PC-3 (cell line): ENCODE measurements at regions not wholly inside any gene's neighbourhood (a gene's known extent, or its start where the extent isn't known, plus 50 kb on each side); places are given as distances from the start of the nearest gene placed in this dataset.
"Not testable (repeated sequence)": the region's sequence is repeated elsewhere in the genome, so short reads cannot be mapped to it uniquely, and the experiment has no call there.

ENCODE experiments used
- ATAC-seq: fragments of 200-7000 bp; cut with Tn5 transposase; 2 replicates; pipeline ENCODE4 v1.9.1; 2020; ENCODE audit warnings: mild to moderate bottlenecking, moderate library complexity
- BruUV-seq: library from RNA; stranded (reverse); fragments of 400-500 nt; replicated peaks from 2 replicates; lab custom pipeline; 2021; lab: Mats Ljungman, UMichigan
- CTCF ChIA-PET: fragments of 300-600 bp; sonication (Branson Sonifier 250); formaldehyde crosslinking; loops from one replicate; lab custom pipeline; 2022; ENCODE audit warnings: antibody characterized with exemption; lab: Charles Lee
- POLR2A ChIA-PET: fragments of 300-600 bp; sonication (Branson Sonifier 250); formaldehyde crosslinking; loops from one replicate; lab custom pipeline; 2022; ENCODE audit warnings: antibody characterized with exemption; ENCODE audit not compliant: unreplicated experiment; lab: Charles Lee
- DNase-seq: peaks from one replicate; pipeline ENCODE4 v3.0.0-alpha.2; 2015
- H2AFZ ChIP-seq: fragments of 300-600 bp; sonication (generic); 2 replicates; pipeline ENCODE4 v1.6.0; 2016; ENCODE audit warnings: antibody characterized with exemption, low read length
- H3F3A ChIP-seq: fragments of 300-600 bp; sonication (generic); one replicate; pipeline ENCODE4 v1.6.0; 2017; ENCODE audit warnings: antibody characterized with exemption, low read length, control low read depth, mild to moderate bottlenecking; ENCODE audit not compliant: unreplicated experiment
- H3K27ac ChIP-seq: fragments of 300-600 bp; sonication (generic); 2 replicates; pipeline ENCODE4 v1.5.1; 2016; ENCODE audit warnings: mild to moderate bottlenecking, low read length
- H3K27me3 ChIP-seq: fragments of 300-600 bp; sonication (generic); 2 replicates; pipeline ENCODE4 v1.6.1; 2016; ENCODE audit warnings: low read length, mixed read lengths
- H3K36me3 ChIP-seq: fragments of 300-600 bp; sonication (generic); 2 replicates; pipeline ENCODE4 v1.6.1; 2016; ENCODE audit warnings: low read depth, mixed run types, low read length, mixed read lengths
- H3K4me1 ChIP-seq: fragments of 300-600 bp; sonication (generic); 2 replicates; pipeline ENCODE4 v1.5.1; 2016; ENCODE audit warnings: low read length; ENCODE audit not compliant: insufficient read depth
- H3K4me2 ChIP-seq: fragments of 300-600 bp; sonication (generic); 2 replicates; pipeline ENCODE4 v1.6.0; 2016; ENCODE audit warnings: low read length
- H3K4me3 ChIP-seq: fragments of 300-600 bp; sonication (generic); 2 replicates; pipeline ENCODE4 v1.5.1; 2016; ENCODE audit warnings: mild to moderate bottlenecking, low read length, mixed read lengths
- H3K79me2 ChIP-seq: fragments of 300-600 bp; sonication (generic); 2 replicates; pipeline ENCODE4 v1.6.1; 2017; ENCODE audit warnings: low read length, mixed read lengths
- H3K9ac ChIP-seq: fragments of 300-600 bp; sonication (generic); 2 replicates; pipeline ENCODE4 v1.6.0; 2016; ENCODE audit warnings: mild to moderate bottlenecking, low read length
- H3K9me2 ChIP-seq: fragments of 300-600 bp; sonication (generic); replicated peaks from 2 replicates; pipeline ENCODE4 v1.6.1; 2016; ENCODE audit warnings: mixed run types, low read length, mixed read lengths
- H3K9me3 ChIP-seq: fragments of 300-600 bp; sonication (generic); 2 replicates; pipeline ENCODE4 v1.6.1; 2016; ENCODE audit warnings: low read length, mixed read lengths
- H4K20me1 ChIP-seq: fragments of 300-600 bp; sonication (generic); 2 replicates; pipeline ENCODE4 v1.6.1; 2016; ENCODE audit warnings: low read length, mixed read lengths
- CTCF ChIP-seq: fragments of 300-600 bp; sonication (generic); conservative IDR thresholded peaks from 2 replicates; pipeline ENCODE4 v1.5.1; 2017; ENCODE audit warnings: antibody characterized with exemption, low read depth, mild to moderate bottlenecking, low read length
- EZH2 ChIP-seq: fragments of 300-600 bp; sonication (generic); IDR thresholded peaks from one replicate; pipeline ENCODE4 v1.6.1; 2017; ENCODE audit warnings: antibody characterized with exemption, mild to moderate bottlenecking, low read length; ENCODE audit not compliant: unreplicated experiment
- EZH2phosphoT487 ChIP-seq: fragments of 300-600 bp; sonication (generic); IDR thresholded peaks from 2 replicates; pipeline ENCODE4 v1.6.1; 2018; ENCODE audit warnings: mild to moderate bottlenecking, antibody characterized with exemption, low read length, borderline replicate concordance
- intact Hi-C: fragments of 100-400 bp; cut with micrococcal nuclease; formaldehyde crosslinking; loops from 2 replicates; pipeline ENCODE4 v1.9.0; 2023

GRCh38 chr2:38243186-38243880, 133.7 kb downstream of the ATL2 start:
- Histone ChIP-seq H3K4me1 (no peaks in the 10 kb centered on the region), H3K9me2 (no peaks in the 10 kb centered on the region), H4K20me1 (no peaks in the 10 kb centered on the region), H3F3A (no peaks in the 10 kb centered on the region), H3K9ac (no peak overlapping the region), H3K4me2 (no peak overlapping the region), H2AFZ (no peak overlapping the region), H3K79me2 (no peaks in the 10 kb centered on the region), H3K9me3 (no peaks in the 10 kb centered on the region), H3K27me3 (no peaks in the 10 kb centered on the region), H3K36me3 (no peaks in the 10 kb centered on the region), H3K4me3 (no peak overlapping the region), H3K27ac (no peak overlapping the region)
- POLR2A ChIA-PET: no interaction called here
- intact Hi-C loops: no loop called here
- ATAC-seq: no peak
- DNase-seq: no peak
- CTCF ChIA-PET: no interaction called here
- BruUV-seq: no TSS peak
- TF ChIP-seq EZH2: no peak
- no peak for TF ChIP-seq CTCF
- TF ChIP-seq EZH2phosphoT487: no peak

- Histone ChIP-seq H3F3A (no peaks in the 10 kb centered on the region), H3K36me3 (no peaks in the 10 kb centered on the region), H3K4me1 (no peaks in the 10 kb centered on the region), H3K27ac (no peak overlapping the region), H3K9me3 (no peaks in the 10 kb centered on the region), H3K9me2 (no peaks in the 10 kb centered on the region), H3K27me3 (no peaks in the 10 kb centered on the region), H4K20me1 (no peaks in the 10 kb centered on the region), H3K79me2 (no peaks in the 10 kb centered on the region), H3K4me2 (no peak overlapping the region), H3K4me3 (no peak overlapping the region), H3K9ac (no peak overlapping the region), H2AFZ (no peak overlapping the region)
- DNase-seq (no peak), ATAC-seq (no peak)
- ChIA-PET POLR2A (no interaction called here), CTCF (no interaction called here)
- intact Hi-C loops: no loop called here
- no peak for TF ChIP-seq EZH2phosphoT487
- TF ChIP-seq CTCF: no peak
- no peak for TF ChIP-seq EZH2
- no TSS peak for BruUV-seq
Measured at GRCh38 chr2:38239452-38239851, 137.6 kb downstream of the ATL2 start.

GRCh38 chr2:38238705-38239104, 138.4 kb downstream of the ATL2 start:
- H3K79me2 ChIP-seq, CTCF ChIA-PET, H3K9me2 ChIP-seq, ATAC-seq, H3F3A ChIP-seq, intact Hi-C loops, H3K27ac ChIP-seq, H3K4me3 ChIP-seq, H3K9ac ChIP-seq, H3K27me3 ChIP-seq, H3K9me3 ChIP-seq, DNase-seq, H2AFZ ChIP-seq, POLR2A ChIA-PET, H3K4me1 ChIP-seq, BruUV-seq, H3K4me2 ChIP-seq, H3K36me3 ChIP-seq, H4K20me1 ChIP-seq: not testable (repeated sequence)
